Effector memory CD4-positive, alpha-beta T cell (primary cell): ENCODE measurements at regions not wholly inside any gene's neighbourhood (a gene's known extent, or its start where the extent isn't known, plus 50 kb on each side); places are given as distances from the start of the nearest gene placed in this dataset.

ENCODE experiments used
- DNase-seq, 3 donors: peaks; one replicate each; pipeline ENCODE4 v3.0.0-alpha.2; 2020
- H3K27ac ChIP-seq: 2 replicates; pipeline ENCODE4 v1.7.0; 2013; ENCODE audit warnings: mild to moderate bottlenecking, low read length, moderate library complexity; ENCODE audit not compliant: insufficient read depth, poor library complexity, severe bottlenecking
- H3K27me3 ChIP-seq: replicated peaks from 2 replicates; pipeline ENCODE4 v1.7.0; 2013; ENCODE audit warnings: mild to moderate bottlenecking, low read length; ENCODE audit not compliant: insufficient read depth, control insufficient read depth, poor library complexity, severe bottlenecking
- H3K36me3 ChIP-seq: 2 replicates; pipeline ENCODE4 v1.7.0; 2013; ENCODE audit warnings: mild to moderate bottlenecking, low read length, moderate library complexity; ENCODE audit not compliant: control insufficient read depth, insufficient read depth
- H3K4me1 ChIP-seq: 2 replicates; pipeline ENCODE4 v1.7.0; 2013; ENCODE audit warnings: low read length, mild to moderate bottlenecking; ENCODE audit not compliant: control insufficient read depth, insufficient read depth, poor library complexity, severe bottlenecking
- H3K4me3 ChIP-seq: 2 replicates; pipeline ENCODE4 v1.7.0; 2013; ENCODE audit warnings: low read length, low read depth, mild to moderate bottlenecking; ENCODE audit not compliant: insufficient read depth, poor library complexity, severe bottlenecking
- H3K9me3 ChIP-seq: 2 replicates; pipeline ENCODE4 v1.7.0; 2013; ENCODE audit warnings: mild to moderate bottlenecking, low read length, moderate library complexity; ENCODE audit not compliant: control insufficient read depth

DNA sequence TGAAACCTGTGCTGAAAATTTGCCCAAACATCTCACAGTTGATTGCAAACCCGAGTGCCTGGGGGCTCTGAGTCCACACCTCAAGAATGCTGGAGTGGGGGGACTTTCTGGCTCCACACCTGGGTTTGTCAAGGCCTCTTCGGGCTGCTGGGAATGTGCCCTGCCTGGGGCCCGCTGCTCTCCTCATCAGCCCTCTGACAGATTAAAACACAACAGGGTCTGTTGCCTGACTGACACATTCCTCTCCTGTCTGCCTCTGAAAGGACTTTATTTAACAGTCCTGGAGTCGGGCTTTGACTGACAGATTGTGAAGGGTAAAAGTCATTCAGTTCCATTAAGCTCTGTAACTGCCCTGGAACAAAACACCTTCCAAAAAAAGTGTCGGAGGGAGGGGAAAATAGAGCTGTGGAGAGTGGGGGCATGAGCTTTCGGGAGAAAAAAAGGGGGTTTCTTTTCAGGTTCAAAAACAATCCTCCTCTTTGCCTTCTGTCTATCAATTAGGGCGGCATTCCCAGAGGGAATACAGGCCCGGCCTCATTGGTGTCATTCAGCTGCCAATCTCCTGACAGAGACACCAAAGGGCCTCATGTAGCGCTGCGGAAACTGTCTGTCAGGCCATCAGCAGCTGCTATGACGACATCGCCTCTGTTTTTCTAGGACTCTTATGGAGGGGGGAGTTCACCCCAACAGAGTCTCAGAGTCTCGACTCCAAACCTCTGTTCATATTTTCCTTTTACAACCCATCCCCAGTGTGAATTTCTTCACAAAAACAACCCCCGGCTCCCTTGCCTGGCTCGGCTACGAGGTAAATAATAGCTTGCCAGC, 398.8 kb upstream of the NFE2L3 start:
- Histone ChIP-seq H3K36me3 (no peaks in the 10 kb centered on the region), H3K27ac (no peak overlapping the region), H3K27me3 (no peaks in the 10 kb centered on the region), H3K9me3 (no peaks in the 10 kb centered on the region), H3K4me1 (no peaks in the 10 kb centered on the region), H3K4me3 (no peak overlapping the region)
- DNase-seq = no peak

DNA sequence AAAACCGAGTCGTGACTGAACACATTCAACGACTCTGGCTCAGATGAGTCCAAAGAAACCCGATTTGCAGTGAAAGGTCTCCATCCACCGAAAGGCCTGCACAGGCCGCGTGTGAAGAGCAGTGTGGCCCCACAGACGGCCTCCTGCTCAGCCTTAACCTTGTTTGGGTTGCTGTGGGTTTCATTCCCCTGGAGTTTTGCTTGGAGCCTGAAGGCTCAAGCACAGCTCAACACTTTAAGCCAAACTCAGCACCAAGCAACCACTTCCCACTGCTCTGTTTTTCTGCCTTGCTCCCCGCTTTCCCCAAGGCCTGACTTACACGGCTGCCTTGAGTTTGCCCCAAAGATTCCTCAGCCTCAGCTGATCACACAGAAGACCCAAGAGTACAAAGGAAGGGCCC, 398.2 kb upstream of the NFE2L3 start:
- no peak overlapping the region for H3K27ac ChIP-seq
- no peak for DNase-seq
- no peak overlapping the region for H3K4me3 ChIP-seq
- H3K9me3 ChIP-seq = no peaks in the 10 kb centered on the region
- H3K4me1 ChIP-seq = no peaks in the 10 kb centered on the region
- H3K36me3 ChIP-seq = no peaks in the 10 kb centered on the region
- no peaks in the 10 kb centered on the region for H3K27me3 ChIP-seq

DNA sequence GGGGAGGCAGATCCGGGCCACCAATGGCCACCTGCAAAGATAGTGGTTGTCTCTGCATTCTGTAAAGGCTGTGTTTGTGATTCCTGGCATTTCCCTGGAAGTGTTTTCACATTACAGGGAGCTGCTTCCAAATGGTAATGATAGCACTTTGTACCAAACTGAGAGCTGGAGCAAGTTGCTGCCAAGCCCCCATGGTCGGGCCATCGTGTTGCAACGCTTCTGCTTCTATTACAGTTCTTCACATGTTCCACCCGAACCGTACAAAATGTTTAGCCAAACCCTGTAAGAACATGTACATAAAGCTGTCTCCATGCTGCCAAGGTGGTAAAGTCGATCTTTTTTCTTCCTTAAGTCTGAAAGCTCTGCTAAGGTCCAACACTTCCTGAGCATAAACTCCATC, 397.7 kb upstream of the NFE2L3 start:
- Histone ChIP-seq H3K4me1 (no peaks in the 10 kb centered on the region), H3K36me3 (no peaks in the 10 kb centered on the region), H3K4me3 (no peak overlapping the region), H3K27ac (no peak overlapping the region), H3K27me3 (no peaks in the 10 kb centered on the region), H3K9me3 (no peaks in the 10 kb centered on the region)
- no peak for DNase-seq

DNA sequence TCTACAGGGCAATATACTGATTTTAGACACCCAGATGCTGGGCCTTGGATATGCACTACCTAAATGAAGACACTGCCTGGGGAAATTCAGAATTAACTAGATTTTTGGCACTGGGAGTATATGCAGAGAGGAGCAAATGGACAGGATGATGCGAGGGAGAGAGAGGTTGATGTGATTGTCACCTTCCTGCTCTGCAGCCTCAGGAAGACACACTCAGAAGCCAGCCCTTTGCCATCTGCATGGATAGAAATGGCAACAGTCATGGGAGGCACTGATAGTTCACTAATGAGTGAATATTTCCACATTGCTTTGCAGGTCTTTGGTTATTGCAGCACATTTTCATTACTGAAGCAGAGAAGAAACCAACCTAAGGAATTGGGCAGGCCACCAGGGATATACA, 397.2 kb upstream of the NFE2L3 start:
- Histone ChIP-seq H3K9me3 (no peaks in the 10 kb centered on the region), H3K27ac (no peak overlapping the region), H3K4me1 (no peaks in the 10 kb centered on the region), H3K27me3 (no peaks in the 10 kb centered on the region), H3K4me3 (no peak overlapping the region), H3K36me3 (no peaks in the 10 kb centered on the region)
- no peak for DNase-seq

DNA sequence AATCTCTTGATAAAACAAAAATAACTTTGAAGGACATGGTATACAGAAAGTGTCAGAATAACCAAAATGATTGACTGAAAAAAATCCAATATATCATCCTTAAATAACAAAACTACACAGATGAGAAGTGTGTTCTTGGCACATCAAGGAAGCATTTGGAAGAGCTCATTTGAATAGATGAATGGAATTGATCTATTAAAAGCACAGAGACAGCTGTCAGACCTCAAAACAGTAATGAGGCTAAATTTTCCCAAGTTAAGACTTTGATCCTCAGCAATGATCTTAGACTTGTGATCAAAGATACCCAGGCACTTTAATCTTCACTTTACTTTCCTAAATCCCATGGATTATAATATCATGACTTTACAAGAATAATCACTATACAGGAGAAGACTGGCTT, 395.4 kb upstream of the NFE2L3 start:
- Histone ChIP-seq H3K9me3 (no peaks in the 10 kb centered on the region), H3K4me3 (no peak overlapping the region), H3K4me1 (no peaks in the 10 kb centered on the region), H3K27me3 (no peaks in the 10 kb centered on the region), H3K36me3 (no peaks in the 10 kb centered on the region), H3K27ac (no peak overlapping the region)
- DNase-seq = no peak

DNA sequence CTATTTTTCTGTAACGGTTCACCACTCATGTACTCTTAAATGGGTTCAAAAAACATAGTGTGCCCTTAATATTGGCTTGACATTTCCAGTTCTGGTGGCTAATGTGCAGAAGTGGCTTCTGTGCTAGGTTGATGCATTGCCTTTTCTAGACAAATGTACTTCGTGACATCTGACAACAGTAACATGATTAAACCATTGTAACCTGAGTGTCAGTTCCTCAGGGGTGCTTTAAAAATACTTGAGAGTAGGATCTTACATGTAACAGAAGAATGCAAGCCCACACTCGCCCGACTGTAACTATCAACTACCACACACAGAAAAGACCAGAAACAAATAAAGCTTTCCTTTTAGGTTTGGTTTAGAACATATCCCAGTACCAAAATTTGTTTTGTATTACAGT, 393.4 kb upstream of the NFE2L3 start:
- Histone ChIP-seq H3K9me3 (no peaks in the 10 kb centered on the region), H3K27ac (no peak overlapping the region), H3K27me3 (no peaks in the 10 kb centered on the region), H3K4me1 (no peaks in the 10 kb centered on the region), H3K36me3 (no peaks in the 10 kb centered on the region), H3K4me3 (no peak overlapping the region)
- DNase-seq = no peak

DNA sequence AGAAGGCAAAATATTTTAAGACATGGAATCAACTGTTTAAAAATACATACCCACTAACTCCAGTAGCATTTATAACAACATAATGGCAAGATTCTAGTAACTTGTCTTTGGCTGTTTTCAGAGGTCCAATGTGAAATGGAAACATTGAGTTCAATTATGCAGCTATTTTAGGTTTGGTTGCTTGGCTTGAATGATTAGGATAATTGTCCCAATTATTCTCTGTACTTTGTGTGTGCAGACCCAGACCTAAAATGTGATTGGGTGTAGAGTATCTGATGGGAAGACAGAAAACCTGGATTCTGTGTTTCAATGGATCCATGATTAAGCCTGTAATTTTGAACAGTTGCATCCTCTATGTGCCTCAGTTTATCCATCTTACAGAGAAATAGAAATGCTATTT, 392.7 kb upstream of the NFE2L3 start:
- no peak overlapping the region for H3K4me3 ChIP-seq
- H3K36me3 ChIP-seq = no peaks in the 10 kb centered on the region
- no peaks in the 10 kb centered on the region for H3K4me1 ChIP-seq
- DNase-seq = no peak
- H3K9me3 ChIP-seq = no peaks in the 10 kb centered on the region
- no peaks in the 10 kb centered on the region for H3K27me3 ChIP-seq
- H3K27ac ChIP-seq = no peak overlapping the region

DNA sequence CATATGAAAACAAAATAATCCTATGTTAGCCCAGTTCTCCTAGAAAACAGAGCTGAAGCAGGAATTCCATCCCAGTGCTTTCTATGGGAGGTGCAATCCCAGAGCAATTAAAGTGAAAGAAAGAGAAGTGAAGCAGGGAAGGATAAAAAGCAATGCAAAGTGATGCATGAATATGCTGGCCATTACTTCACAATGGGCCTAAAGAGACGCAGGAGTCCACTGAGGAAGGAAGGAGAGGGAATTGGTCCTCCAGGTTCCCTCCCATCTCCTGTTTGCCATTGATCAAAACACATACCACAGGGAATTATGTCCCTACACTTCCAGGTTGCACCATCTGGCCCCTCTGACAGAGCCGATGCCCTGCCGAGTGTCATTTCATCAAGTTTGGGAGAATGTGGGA, 392.2 kb upstream of the NFE2L3 start:
- DNase-seq = no peak
- Histone ChIP-seq H3K9me3 (no peaks in the 10 kb centered on the region), H3K27me3 (no peaks in the 10 kb centered on the region), H3K27ac (no peak overlapping the region), H3K4me3 (no peak overlapping the region), H3K36me3 (no peaks in the 10 kb centered on the region), H3K4me1 (no peaks in the 10 kb centered on the region)

DNA sequence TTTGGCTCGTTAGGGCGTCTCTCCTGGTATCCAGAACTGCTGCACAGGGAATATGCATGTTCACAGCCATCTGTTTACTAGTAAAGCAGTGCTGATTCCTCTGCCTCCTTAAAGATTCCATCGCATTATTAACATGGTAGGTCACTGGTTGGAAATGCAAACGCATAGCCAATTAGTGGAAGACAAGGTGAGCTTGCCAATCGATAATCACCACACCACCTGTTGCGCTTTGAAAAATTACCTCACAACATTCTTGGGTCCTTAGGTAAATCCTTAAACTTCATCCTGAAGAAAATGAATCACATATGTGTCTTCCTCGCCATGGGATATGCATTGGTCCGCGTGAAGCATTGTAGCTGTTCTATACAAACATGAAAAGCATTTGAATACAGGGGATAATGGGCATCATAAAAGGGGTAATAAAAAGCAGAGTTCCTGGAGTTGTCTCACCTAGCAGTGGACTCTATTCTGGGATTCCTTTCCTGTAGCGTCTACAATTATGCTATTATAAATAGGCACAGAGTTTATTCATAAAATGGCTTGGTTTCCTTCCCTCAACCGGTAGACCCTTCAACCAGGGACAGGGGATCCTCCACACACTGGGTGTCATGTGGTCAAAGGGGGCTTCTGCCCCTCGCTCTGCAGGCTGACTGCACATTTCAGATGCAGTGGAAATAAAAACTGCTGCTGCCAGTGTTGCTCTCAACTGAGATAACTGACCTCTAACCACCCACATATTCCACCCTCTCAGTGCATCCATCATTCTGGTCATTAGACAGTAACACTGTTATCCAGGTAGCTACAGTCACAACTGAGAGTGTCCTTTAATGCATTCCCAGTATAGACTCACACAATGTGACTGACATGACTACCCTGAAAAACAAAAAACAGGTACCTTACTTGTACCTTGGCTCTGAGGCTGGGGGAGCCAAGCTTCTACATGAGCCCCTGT, 389.2 kb upstream of the NFE2L3 start:
- no peak for DNase-seq
- Histone ChIP-seq H3K4me1 (no peaks in the 10 kb centered on the region), H3K4me3 (no peak overlapping the region), H3K27me3 (no peaks in the 10 kb centered on the region), H3K36me3 (no peaks in the 10 kb centered on the region), H3K27ac (no peak overlapping the region), H3K9me3 (no peaks in the 10 kb centered on the region)

DNA sequence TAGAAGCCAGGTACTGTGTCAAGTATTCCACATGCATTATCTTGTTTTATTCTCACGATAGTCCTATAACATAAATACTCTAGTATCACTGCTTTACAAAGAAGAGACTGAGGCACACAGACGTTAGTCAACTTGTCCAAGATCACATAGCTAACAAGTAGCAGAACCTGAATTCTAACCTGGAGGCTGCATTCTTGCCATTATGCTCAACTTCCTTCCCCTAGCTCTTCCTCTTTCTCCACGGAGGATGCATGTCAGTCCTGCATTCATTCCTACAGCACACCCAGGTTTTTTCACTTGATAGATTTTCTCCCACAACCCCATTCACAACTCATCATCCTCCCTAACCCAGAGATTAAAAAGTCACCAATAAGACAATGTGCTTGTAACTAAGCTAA, 388.5 kb upstream of the NFE2L3 start:
- Histone ChIP-seq H3K4me1 (no peaks in the 10 kb centered on the region), H3K27ac (no peak overlapping the region), H3K4me3 (no peak overlapping the region), H3K27me3 (no peaks in the 10 kb centered on the region), H3K9me3 (no peaks in the 10 kb centered on the region), H3K36me3 (no peaks in the 10 kb centered on the region)
- no peak for DNase-seq
